Fibroblast of mammary gland (primary cell): ENCODE measurements at regions not wholly inside any gene's neighbourhood (a gene's known extent, or its start where the extent isn't known, plus 50 kb on each side); places are given as distances from the start of the nearest gene placed in this dataset.
"Not testable (repeated sequence)": the region's sequence is repeated elsewhere in the genome, so short reads cannot be mapped to it uniquely, and the experiment has no call there.

Experiments used
- DNase-seq: peaks from one replicate; pipeline ENCODE4 v3.0.0-alpha.2; 2010; ENCODE audit warnings: low read depth
- H3K4me3 ChIP-seq: 2 replicates; pipeline ENCODE4 v1.5.1; 2011; ENCODE audit warnings: low read depth, mild to moderate bottlenecking, low read length, moderate library complexity; ENCODE audit not compliant: control insufficient read depth
- CTCF ChIP-seq: conservative IDR thresholded peaks from 2 replicates; pipeline ENCODE4 v1.5.1; 2011; ENCODE audit warnings: low read depth, low read length, inconsistent platforms; ENCODE audit not compliant: control insufficient read depth, insufficient read depth

GRCh38 chr11:71176812-71177211 is 75.6 kb downstream of the SHANK2 start:
- no peak for DNase-seq
- no peak for TF ChIP-seq CTCF
- no peak overlapping the region for H3K4me3 ChIP-seq

GRCh38 chr11:71173709-71174108 is 78.7 kb downstream of the SHANK2 start:
- DNase-seq: no peak
- H3K4me3 ChIP-seq: no peak overlapping the region
- TF ChIP-seq CTCF: no peak

- DNase-seq: no peak
- H3K4me3 ChIP-seq: no peak overlapping the region
- no peak for TF ChIP-seq CTCF
Measured at GRCh38 chr11:71172680-71173079, 79.7 kb downstream of the SHANK2 start.

GRCh38 chr11:71171576-71171975 is 80.8 kb downstream of the SHANK2 start:
- no peak overlapping the region for H3K4me3 ChIP-seq
- TF ChIP-seq CTCF: no peak
- DNase-seq: no peak

- no peak overlapping the region for H3K4me3 ChIP-seq
- no peak for DNase-seq
- no peak for TF ChIP-seq CTCF
Measured at GRCh38 chr11:71170624-71171423, 81.6 kb downstream of the SHANK2 start.

GRCh38 chr11:71169313-71169712 is 83.1 kb downstream of the SHANK2 start:
- no peak for DNase-seq
- TF ChIP-seq CTCF: no peak
- H3K4me3 ChIP-seq: no peak overlapping the region

GRCh38 chr11:71167814-71168213 is 84.6 kb downstream of the SHANK2 start:
- not testable (repeated sequence) for DNase-seq, H3K4me3 ChIP-seq
